SK-N-SH treated with all-trans-retinoic acid at 6 μM for 48 hours (cell line): ENCODE measurements at regions not wholly inside any gene's neighbourhood (a gene's known extent, or its start where the extent isn't known, plus 50 kb on each side); places are given as distances from the start of the nearest gene placed in this dataset.

Experiments
- ATAC-seq: fragments of 200-7000 bp; cut with Tn5 transposase; 3 replicates; pipeline ENCODE4 v1.9.1; 2020; ENCODE audit warnings: mild to moderate bottlenecking, moderate library complexity
- ARNTL ChIP-seq: fragments of 450-650 bp; formaldehyde crosslinking; IDR thresholded peaks from 2 replicates; pipeline ENCODE4 v1.5.0; 2020; ENCODE audit warnings: low read depth, mild to moderate bottlenecking, moderate library complexity, borderline replicate concordance
- BACH2 ChIP-seq: fragments of 250-450 bp; sonication (Bioruptor Pico); IDR thresholded peaks from 2 replicates; pipeline ENCODE4 v1.9.0; 2021; ENCODE audit warnings: mild to moderate bottlenecking, borderline replicate concordance
- CSDC2 ChIP-seq: fragments of 250-450 bp; sonication (Bioruptor Pico); IDR thresholded peaks from 2 replicates; pipeline ENCODE4 v1.5.0; 2020; ENCODE audit warnings: mild to moderate bottlenecking, moderate library complexity
- ESRRG ChIP-seq: fragments of 250-450 bp; sonication (Bioruptor Pico); IDR thresholded peaks from 2 replicates; pipeline ENCODE4 v1.6.1; 2021; ENCODE audit warnings: mild to moderate bottlenecking
- GLIS3 ChIP-seq: fragments of 250-450 bp; sonication (Bioruptor Pico); IDR thresholded peaks from 2 replicates; pipeline ENCODE4 v1.5.0; 2020; ENCODE audit warnings: mild to moderate bottlenecking, moderate library complexity
- ISL1 ChIP-seq: fragments of 250-450 bp; sonication (Bioruptor Pico); IDR thresholded peaks from 2 replicates; pipeline ENCODE4 v2.1.2; 2022; ENCODE audit warnings: mild to moderate bottlenecking, moderate library complexity
- OSR1 ChIP-seq: fragments of 250-450 bp; sonication (Bioruptor Pico); IDR thresholded peaks from 2 replicates; pipeline ENCODE4 v1.8.0; 2022; ENCODE audit warnings: moderate library complexity, mild to moderate bottlenecking, inconsistent platforms
- SNAI2 ChIP-seq: fragments of 250-450 bp; sonication (Bioruptor Pico); IDR thresholded peaks from 2 replicates; pipeline ENCODE4 v1.5.0; 2020; ENCODE audit warnings: mild to moderate bottlenecking, moderate library complexity
- TOX ChIP-seq: fragments of 250-450 bp; sonication (Bioruptor Pico); IDR thresholded peaks from 2 replicates; pipeline ENCODE4 v1.8.0; 2021; ENCODE audit warnings: mild to moderate bottlenecking, moderate library complexity, borderline replicate concordance
- ZC3H10 ChIP-seq: fragments of 250-450 bp; sonication (Bioruptor Pico); IDR thresholded peaks from 2 replicates; pipeline ENCODE4 v1.5.1; 2021; ENCODE audit warnings: mild to moderate bottlenecking, moderate library complexity
- ZFP3 ChIP-seq: fragments of 250-450 bp; sonication (Bioruptor Pico); IDR thresholded peaks from 2 replicates; pipeline ENCODE4 v1.5.0; 2020; ENCODE audit warnings: mild to moderate bottlenecking, moderate library complexity
- ZFP30 ChIP-seq: fragments of 450-650 bp; formaldehyde crosslinking; IDR thresholded peaks from 2 replicates; pipeline ENCODE4 v1.5.0; 2022; ENCODE audit warnings: mild to moderate bottlenecking, moderate library complexity
- ZNF565 ChIP-seq: fragments of 450-650 bp; formaldehyde crosslinking; conservative IDR thresholded peaks from 2 replicates; pipeline ENCODE4 v1.5.0; 2020; ENCODE audit warnings: low read depth, mild to moderate bottlenecking, moderate library complexity
- ZNF70 ChIP-seq: fragments of 450-650 bp; formaldehyde crosslinking; IDR thresholded peaks from 2 replicates; pipeline ENCODE4 v1.5.0; 2020; ENCODE audit warnings: mild to moderate bottlenecking, moderate library complexity
- ZNF8 ChIP-seq: fragments of 450-650 bp; formaldehyde crosslinking; IDR thresholded peaks from 2 replicates; pipeline ENCODE4 v1.5.0; 2020; ENCODE audit warnings: mild to moderate bottlenecking, moderate library complexity
- TF ChIP-seq, protein P1 (sequence below): fragments of 250-450 bp; sonication (Bioruptor Pico); IDR thresholded peaks from 2 replicates; pipeline ENCODE4 v1.8.0; 2021; ENCODE audit warnings: low read depth, mild to moderate bottlenecking, moderate library complexity, borderline replicate concordance
- TF ChIP-seq, protein P2 (sequence below): fragments of 250-450 bp; sonication (Bioruptor Pico); IDR thresholded peaks from 2 replicates; pipeline ENCODE4 v1.8.0; 2020; ENCODE audit warnings: mild to moderate bottlenecking, moderate library complexity, borderline replicate concordance
- TF ChIP-seq, protein P3 (sequence below): fragments of 250-450 bp; sonication (Bioruptor Pico); IDR thresholded peaks from 2 replicates; pipeline ENCODE4 v1.5.1; 2021; ENCODE audit warnings: mild to moderate bottlenecking, moderate library complexity
- TF ChIP-seq, protein P4 (sequence below): fragments of 250-450 bp; sonication (Bioruptor Pico); IDR thresholded peaks from 2 replicates; pipeline ENCODE4 v1.5.1; 2020; ENCODE audit warnings: low read depth, mild to moderate bottlenecking, moderate library complexity
- TF ChIP-seq, protein P5 (sequence below): fragments of 250-450 bp; sonication (Bioruptor Pico); IDR thresholded peaks from 2 replicates; pipeline ENCODE4 v1.5.0; 2020; ENCODE audit warnings: mild to moderate bottlenecking, moderate library complexity

DNA sequence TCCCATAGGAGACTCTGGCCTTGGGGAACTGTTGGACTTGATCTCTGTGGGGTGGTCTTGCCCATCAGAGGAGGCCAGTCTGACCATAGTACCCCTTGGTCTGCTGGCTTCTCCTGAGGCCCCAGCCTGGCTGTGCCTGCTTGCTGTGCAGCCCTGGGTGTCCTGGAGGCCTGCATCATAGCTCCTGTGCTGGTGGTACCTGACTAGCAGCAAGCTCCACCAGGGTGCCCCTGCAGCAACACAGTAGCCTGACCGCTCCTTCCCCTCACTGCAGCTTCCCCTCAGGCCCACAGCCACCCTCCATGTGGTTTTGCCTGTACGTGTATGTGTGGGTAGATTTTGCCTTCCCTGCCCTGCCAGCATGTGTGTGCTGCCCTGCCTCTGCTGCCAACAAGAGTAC is 85.6 kb upstream of the TTC14 start:
- TF ChIP-seq BACH2 (CRISPR knock-in tag), result no peak
- TF ChIP-seq, protein P1, sequence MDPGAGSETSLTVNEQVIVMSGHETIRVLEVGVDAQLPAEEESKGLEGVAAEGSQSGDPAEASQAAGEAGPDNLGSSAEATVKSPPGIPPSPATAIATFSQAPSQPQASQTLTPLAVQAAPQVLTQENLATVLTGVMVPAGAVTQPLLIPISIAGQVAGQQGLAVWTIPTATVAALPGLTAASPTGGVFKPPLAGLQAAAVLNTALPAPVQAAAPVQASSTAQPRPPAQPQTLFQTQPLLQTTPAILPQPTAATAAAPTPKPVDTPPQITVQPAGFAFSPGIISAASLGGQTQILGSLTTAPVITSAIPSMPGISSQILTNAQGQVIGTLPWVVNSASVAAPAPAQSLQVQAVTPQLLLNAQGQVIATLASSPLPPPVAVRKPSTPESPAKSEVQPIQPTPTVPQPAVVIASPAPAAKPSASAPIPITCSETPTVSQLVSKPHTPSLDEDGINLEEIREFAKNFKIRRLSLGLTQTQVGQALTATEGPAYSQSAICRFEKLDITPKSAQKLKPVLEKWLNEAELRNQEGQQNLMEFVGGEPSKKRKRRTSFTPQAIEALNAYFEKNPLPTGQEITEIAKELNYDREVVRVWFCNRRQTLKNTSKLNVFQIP, result no peak
- TF ChIP-seq, protein P2, sequence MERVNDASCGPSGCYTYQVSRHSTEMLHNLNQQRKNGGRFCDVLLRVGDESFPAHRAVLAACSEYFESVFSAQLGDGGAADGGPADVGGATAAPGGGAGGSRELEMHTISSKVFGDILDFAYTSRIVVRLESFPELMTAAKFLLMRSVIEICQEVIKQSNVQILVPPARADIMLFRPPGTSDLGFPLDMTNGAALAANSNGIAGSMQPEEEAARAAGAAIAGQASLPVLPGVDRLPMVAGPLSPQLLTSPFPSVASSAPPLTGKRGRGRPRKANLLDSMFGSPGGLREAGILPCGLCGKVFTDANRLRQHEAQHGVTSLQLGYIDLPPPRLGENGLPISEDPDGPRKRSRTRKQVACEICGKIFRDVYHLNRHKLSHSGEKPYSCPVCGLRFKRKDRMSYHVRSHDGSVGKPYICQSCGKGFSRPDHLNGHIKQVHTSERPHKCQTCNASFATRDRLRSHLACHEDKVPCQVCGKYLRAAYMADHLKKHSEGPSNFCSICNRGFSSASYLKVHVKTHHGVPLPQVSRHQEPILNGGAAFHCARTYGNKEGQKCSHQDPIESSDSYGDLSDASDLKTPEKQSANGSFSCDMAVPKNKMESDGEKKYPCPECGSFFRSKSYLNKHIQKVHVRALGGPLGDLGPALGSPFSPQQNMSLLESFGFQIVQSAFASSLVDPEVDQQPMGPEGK (CRISPR knock-in tag), result no peak
- no peak for TF ChIP-seq SNAI2
- no peak for ATAC-seq

DNA sequence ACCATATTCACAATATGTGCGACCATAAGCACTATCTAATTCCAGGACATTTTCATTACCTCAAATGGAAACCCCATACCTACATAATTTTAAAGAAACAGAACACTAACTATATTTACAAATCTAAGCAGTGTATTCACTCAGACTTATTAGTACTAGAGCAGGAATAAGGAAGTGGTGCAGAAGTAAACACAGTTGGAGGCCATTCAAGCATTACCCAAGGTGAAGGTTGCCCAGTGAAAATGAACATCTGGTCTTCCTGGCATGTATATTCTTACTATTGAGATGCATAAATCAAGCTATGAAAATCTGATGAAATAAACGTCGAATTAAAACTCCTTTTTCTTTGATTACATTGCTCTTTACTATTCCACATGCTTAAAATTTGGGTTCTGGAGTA is 78.9 kb upstream of the TTC14 start:
- TF ChIP-seq ZC3H10 (CRISPR knock-in tag) (no peak), BACH2 (CRISPR knock-in tag) (no peak), ZFP3 (CRISPR knock-in tag) (no peak), OSR1 (no peak), ESRRG (no peak), TOX (CRISPR knock-in tag) (no peak), ZNF565 (CRISPR knock-in tag) (no peak), ARNTL (CRISPR knock-in tag) (no peak), CSDC2 (CRISPR knock-in tag) (no peak), ZNF8 (CRISPR knock-in tag) (no peak), ZFP30 (CRISPR knock-in tag) (no peak), ISL1 (CRISPR knock-in tag) (no peak), SNAI2 (no peak), GLIS3 (CRISPR knock-in tag) (no peak), ZNF70 (CRISPR knock-in tag) (no peak)
- TF ChIP-seq, protein P1, result no peak
- TF ChIP-seq, protein P3, sequence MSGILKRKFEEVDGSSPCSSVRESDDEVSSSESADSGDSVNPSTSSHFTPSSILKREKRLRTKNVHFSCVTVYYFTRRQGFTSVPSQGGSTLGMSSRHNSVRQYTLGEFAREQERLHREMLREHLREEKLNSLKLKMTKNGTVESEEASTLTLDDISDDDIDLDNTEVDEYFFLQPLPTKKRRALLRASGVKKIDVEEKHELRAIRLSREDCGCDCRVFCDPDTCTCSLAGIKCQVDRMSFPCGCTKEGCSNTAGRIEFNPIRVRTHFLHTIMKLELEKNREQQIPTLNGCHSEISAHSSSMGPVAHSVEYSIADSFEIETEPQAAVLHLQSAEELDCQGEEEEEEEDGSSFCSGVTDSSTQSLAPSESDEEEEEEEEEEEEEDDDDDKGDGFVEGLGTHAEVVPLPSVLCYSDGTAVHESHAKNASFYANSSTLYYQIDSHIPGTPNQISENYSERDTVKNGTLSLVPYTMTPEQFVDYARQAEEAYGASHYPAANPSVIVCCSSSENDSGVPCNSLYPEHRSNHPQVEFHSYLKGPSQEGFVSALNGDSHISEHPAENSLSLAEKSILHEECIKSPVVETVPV (CRISPR knock-in tag), result no peak
- TF ChIP-seq, protein P2 (CRISPR knock-in tag), result no peak
- TF ChIP-seq, protein P4, sequence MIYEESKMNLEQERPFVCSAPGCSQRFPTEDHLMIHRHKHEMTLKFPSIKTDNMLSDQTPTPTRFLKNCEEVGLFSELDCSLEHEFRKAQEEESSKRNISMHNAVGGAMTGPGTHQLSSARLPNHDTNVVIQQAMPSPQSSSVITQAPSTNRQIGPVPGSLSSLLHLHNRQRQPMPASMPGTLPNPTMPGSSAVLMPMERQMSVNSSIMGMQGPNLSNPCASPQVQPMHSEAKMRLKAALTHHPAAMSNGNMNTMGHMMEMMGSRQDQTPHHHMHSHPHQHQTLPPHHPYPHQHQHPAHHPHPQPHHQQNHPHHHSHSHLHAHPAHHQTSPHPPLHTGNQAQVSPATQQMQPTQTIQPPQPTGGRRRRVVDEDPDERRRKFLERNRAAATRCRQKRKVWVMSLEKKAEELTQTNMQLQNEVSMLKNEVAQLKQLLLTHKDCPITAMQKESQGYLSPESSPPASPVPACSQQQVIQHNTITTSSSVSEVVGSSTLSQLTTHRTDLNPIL, result no peak
- TF ChIP-seq, protein P5, sequence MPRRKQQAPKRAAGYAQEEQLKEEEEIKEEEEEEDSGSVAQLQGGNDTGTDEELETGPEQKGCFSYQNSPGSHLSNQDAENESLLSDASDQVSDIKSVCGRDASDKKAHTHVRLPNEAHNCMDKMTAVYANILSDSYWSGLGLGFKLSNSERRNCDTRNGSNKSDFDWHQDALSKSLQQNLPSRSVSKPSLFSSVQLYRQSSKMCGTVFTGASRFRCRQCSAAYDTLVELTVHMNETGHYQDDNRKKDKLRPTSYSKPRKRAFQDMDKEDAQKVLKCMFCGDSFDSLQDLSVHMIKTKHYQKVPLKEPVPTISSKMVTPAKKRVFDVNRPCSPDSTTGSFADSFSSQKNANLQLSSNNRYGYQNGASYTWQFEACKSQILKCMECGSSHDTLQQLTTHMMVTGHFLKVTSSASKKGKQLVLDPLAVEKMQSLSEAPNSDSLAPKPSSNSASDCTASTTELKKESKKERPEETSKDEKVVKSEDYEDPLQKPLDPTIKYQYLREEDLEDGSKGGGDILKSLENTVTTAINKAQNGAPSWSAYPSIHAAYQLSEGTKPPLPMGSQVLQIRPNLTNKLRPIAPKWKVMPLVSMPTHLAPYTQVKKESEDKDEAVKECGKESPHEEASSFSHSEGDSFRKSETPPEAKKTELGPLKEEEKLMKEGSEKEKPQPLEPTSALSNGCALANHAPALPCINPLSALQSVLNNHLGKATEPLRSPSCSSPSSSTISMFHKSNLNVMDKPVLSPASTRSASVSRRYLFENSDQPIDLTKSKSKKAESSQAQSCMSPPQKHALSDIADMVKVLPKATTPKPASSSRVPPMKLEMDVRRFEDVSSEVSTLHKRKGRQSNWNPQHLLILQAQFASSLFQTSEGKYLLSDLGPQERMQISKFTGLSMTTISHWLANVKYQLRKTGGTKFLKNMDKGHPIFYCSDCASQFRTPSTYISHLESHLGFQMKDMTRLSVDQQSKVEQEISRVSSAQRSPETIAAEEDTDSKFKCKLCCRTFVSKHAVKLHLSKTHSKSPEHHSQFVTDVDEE (CRISPR knock-in tag), result no peak
- no peak for ATAC-seq
